HepG2 (cell line): ENCODE measurements at regions not wholly inside any gene's neighbourhood (a gene's known extent, or its start where the extent isn't known, plus 50 kb on each side); places are given as distances from the start of the nearest gene placed in this dataset.

Experiments
- CTCF ChIP-seq: sonication (generic); formaldehyde crosslinking; IDR thresholded peaks from 2 replicates; pipeline ENCODE4 v1.5.0; 2020; ENCODE audit warnings: mild to moderate bottlenecking, missing genetic modification reagents, moderate library complexity
- ETV6 ChIP-seq: sonication (generic); formaldehyde crosslinking; conservative IDR thresholded peaks from 2 replicates; pipeline ENCODE4 v1.4.0; 2020; ENCODE audit warnings: missing genetic modification reagents
- FOXJ3 ChIP-seq: sonication (generic); formaldehyde crosslinking; IDR thresholded peaks from 2 replicates; pipeline ENCODE4 v1.4.0; 2020; ENCODE audit warnings: missing genetic modification reagents, mild to moderate bottlenecking, borderline replicate concordance
- MAFK ChIP-seq, 2 experiments: IDR thresholded peaks in 1 of 2; conservative IDR thresholded peaks in 1 of 2; 2 replicates each; pipeline ENCODE4 v1.6.1; 2011; ENCODE audit warnings: improper control_type of control experiment in 2 of 2, low read length in 2 of 2
- PITX1 ChIP-seq: sonication (generic); formaldehyde crosslinking; IDR thresholded peaks from 2 replicates; pipeline ENCODE4 v1.5.1; 2020; ENCODE audit warnings: mild to moderate bottlenecking, missing genetic modification reagents
- SRSF9 ChIP-seq: fragments of 200-400 bp; formaldehyde crosslinking; IDR thresholded peaks from 2 replicates; pipeline ENCODE4 v1.6.1; 2018; ENCODE audit warnings: borderline replicate concordance, mild to moderate bottlenecking, low read depth, low read length; ENCODE audit not compliant: insufficient read depth, poor library complexity, severe bottlenecking
- TEAD2 ChIP-seq: sonication (generic); formaldehyde crosslinking; IDR thresholded peaks from 2 replicates; pipeline ENCODE4 v1.9.0; 2021; ENCODE audit warnings: missing genetic modification reagents

DNA sequence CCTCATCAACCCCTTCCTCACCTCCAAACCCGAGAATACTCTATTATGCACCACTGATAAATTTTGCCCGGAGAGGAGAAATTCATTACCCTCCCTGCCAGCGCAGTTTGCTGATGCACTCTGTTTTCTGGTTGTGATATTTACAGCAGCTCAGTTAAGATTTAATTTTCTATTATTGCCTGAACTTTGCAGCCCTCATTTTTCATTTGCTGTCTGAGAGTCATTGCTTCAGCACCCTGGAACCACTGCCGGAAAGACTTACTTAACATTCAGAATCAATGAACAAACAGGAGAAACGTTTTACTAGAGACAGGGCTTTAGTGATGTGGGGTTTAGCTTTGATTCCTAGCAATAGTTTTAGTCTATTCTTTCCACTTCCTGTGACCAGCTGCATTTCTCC, 56.7 kb upstream of the MAMDC2 start:
- TF ChIP-seq CTCF (CRISPR knock-in tag) (no peak), PITX1 (CRISPR knock-in tag) (no peak), ETV6 (CRISPR knock-in tag) (no peak), FOXJ3 (CRISPR knock-in tag) (no peak), MAFK (conservative IDR thresholded peaks at IDR 0.05 in 1 of 2, IDR thresholded peaks at IDR 0.05 in 1 of 2; ENCODE audit: low read length in 2 of 2) (no peak), SRSF9 (no peak), TEAD2 (CRISPR knock-in tag) (no peak)
